A549 (cell line): ENCODE measurements at regions not wholly inside any gene's neighbourhood (a gene's known extent, or its start where the extent isn't known, plus 50 kb on each side); places are given as distances from the start of the nearest gene placed in this dataset.

ENCODE experiments used
- ATAC-seq, 2 experiments: fragments of 200-7000 bp in 1 of 2; fragments of >200 bp in 1 of 2; cut with Nextera tagmentation in 1 of 2; cut with Tn5 transposase in 1 of 2; 3 replicates each; pipeline versions ENCODE4 v1.8.0 to v1.9.1; 2018 to 2020; ENCODE audit warnings: mild to moderate bottlenecking in 1 of 2, moderate library complexity in 1 of 2
- CTCF ChIA-PET: fragments of 300-600 bp; sonication (Branson Sonifier 250); formaldehyde crosslinking; extraction: SDS; loops from one replicate; lab custom pipeline; 2021; ENCODE audit warnings: antibody characterized with exemption, inconsistent platforms; lab: Yijun Ruan, JAX
- POLR2A ChIA-PET: fragments of 350-600 bp; formaldehyde crosslinking; extraction: SDS; loops from one replicate; lab custom pipeline; 2021; ENCODE audit warnings: antibody characterized with exemption, inconsistent platforms; lab: Yijun Ruan, JAX
- DNase-seq, 2 experiments: peaks; one replicate each; pipeline versions ENCODE4 v3.0.0 to v3.0.0-alpha.2; 2011 to 2016; ENCODE audit warnings: low read depth in 1 of 2, low spot score in 1 of 2
- FAIRE-seq: peaks from 2 replicates; lab custom pipeline; 2011; peaks lifted over from hg19 to GRCh38; lab: Jason Lieb, UNC
- H3K27ac ChIP-seq, 2 experiments: fragments of >200 bp; sonication (Bioruptor Twin); formaldehyde crosslinking; 3 replicates each; pipeline ENCODE4 v1.5.1; 2016 to 2017
- H3K4me1 ChIP-seq: fragments of >200 bp; sonication (Bioruptor Twin); formaldehyde crosslinking; 3 replicates; pipeline ENCODE4 v1.6.1; 2016
- H3K4me2 ChIP-seq: fragments of >200 bp; sonication (Bioruptor Twin); formaldehyde crosslinking; 3 replicates; pipeline ENCODE4 v1.6.1; 2016
- H3K4me3 ChIP-seq: fragments of >200 bp; sonication (Bioruptor Twin); formaldehyde crosslinking; 3 replicates; pipeline ENCODE4 v1.5.1; 2016
- H3K9me3 ChIP-seq: fragments of >200 bp; sonication (Bioruptor Twin); formaldehyde crosslinking; 3 replicates; pipeline ENCODE4 v1.6.1; 2016
- ATOH8 ChIP-seq: fragments of 250-450 bp; sonication (Bioruptor Pico); IDR thresholded peaks from 2 replicates; pipeline ENCODE4 v1.5.0; 2020; ENCODE audit warnings: low read depth, mild to moderate bottlenecking, moderate library complexity
- CEBPB ChIP-seq, 2 experiments: fragments of >200 bp in 1 of 2; sonication (Bioruptor Twin) in 1 of 2; formaldehyde crosslinking in 1 of 2; IDR thresholded peaks; 2 replicates each; pipeline ENCODE4 v1.6.1; 2012 to 2016
- FOSB ChIP-seq: fragments of 250-450 bp; sonication (Bioruptor Pico); IDR thresholded peaks from 2 replicates; pipeline ENCODE4 v1.5.0; 2020; ENCODE audit warnings: mild to moderate bottlenecking, moderate library complexity
- GATA3 ChIP-seq: IDR thresholded peaks from 2 replicates; pipeline ENCODE4 v1.6.1; 2012; ENCODE audit warnings: borderline replicate concordance
- HOXB13 ChIP-seq: fragments of 250-450 bp; sonication (Bioruptor Pico); IDR thresholded peaks from 2 replicates; pipeline ENCODE4 v1.5.0; 2020; ENCODE audit warnings: low read depth, mild to moderate bottlenecking, moderate library complexity
- HOXB5 ChIP-seq: fragments of 250-450 bp; sonication (Bioruptor Pico); IDR thresholded peaks from 2 replicates; pipeline ENCODE4 v1.5.0; 2020; ENCODE audit warnings: mild to moderate bottlenecking, moderate library complexity
- JUN ChIP-seq, 2 experiments: fragments of >200 bp; sonication (Bioruptor Twin); formaldehyde crosslinking; IDR thresholded peaks; 2 replicates in 1 of 2; 3 replicates in 1 of 2; pipeline ENCODE4 v1.6.1; 2016 to 2017
- KDM1A ChIP-seq: fragments of 200-600 bp; sonication (generic); IDR thresholded peaks from 2 replicates; pipeline ENCODE4 v1.6.1; 2016; ENCODE audit warnings: low read depth, mild to moderate bottlenecking
- MAFK ChIP-seq: fragments of 450-650 bp; IDR thresholded peaks from 2 replicates; pipeline ENCODE4 v1.6.1; 2014; ENCODE audit not compliant: partially characterized antibody
- MYC ChIP-seq: IDR thresholded peaks from 2 replicates; pipeline ENCODE4 v1.6.1; 2012; ENCODE audit warnings: mild to moderate bottlenecking, inconsistent platforms, low read length, improper control_type of control experiment, borderline replicate concordance
- NPAS2 ChIP-seq: fragments of 250-450 bp; sonication (Bioruptor Pico); IDR thresholded peaks from 2 replicates; pipeline ENCODE4 v1.8.0; 2022; ENCODE audit warnings: mild to moderate bottlenecking, moderate library complexity, borderline replicate concordance
- POLR2AphosphoS2 ChIP-seq: conservative IDR thresholded peaks from 2 replicates; pipeline ENCODE4 v1.6.1; 2012; ENCODE audit warnings: low read length, improper control_type of control experiment, inconsistent platforms
- REST ChIP-seq: fragments of 200-600 bp; sonication (generic); IDR thresholded peaks from 2 replicates; pipeline ENCODE4 v1.6.1; 2016; ENCODE audit warnings: antibody characterized with exemption, mild to moderate bottlenecking, moderate library complexity
- RFX5 ChIP-seq: fragments of 450-650 bp; IDR thresholded peaks from 2 replicates; pipeline ENCODE4 v1.7.1; 2014; ENCODE audit warnings: antibody characterized with exemption, mild to moderate bottlenecking, moderate library complexity
- SREBF2 ChIP-seq: fragments of 450-650 bp; IDR thresholded peaks from 2 replicates; pipeline ENCODE4 v1.6.1; 2014; ENCODE audit warnings: mild to moderate bottlenecking, moderate library complexity
- ZFP36 ChIP-seq: fragments of 450-650 bp; IDR thresholded peaks from 2 replicates; pipeline ENCODE4 v1.6.1; 2014; ENCODE audit warnings: borderline replicate concordance; ENCODE audit not compliant: partially characterized antibody
- WGBS: methylation state at CpG from one replicate; pipeline ENCODE4 v1.1.6; 2017; ENCODE audit errors: missing lambda C conversion rate; 5-methylcytosine and 5-hydroxymethylcytosine counted together
- TF ChIP-seq, protein P1 (sequence below): fragments of 150-350 bp; IDR thresholded peaks from 2 replicates; pipeline ENCODE4 v1.6.1; 2014; ENCODE audit warnings: low read depth, mild to moderate bottlenecking, low read length
- TF ChIP-seq, protein P2 (sequence below): fragments of 250-450 bp; sonication (Bioruptor Pico); IDR thresholded peaks from 2 replicates; pipeline ENCODE4 v1.5.0; 2021; ENCODE audit warnings: mild to moderate bottlenecking, moderate library complexity, borderline replicate concordance
- TF ChIP-seq, protein P3 (sequence below): fragments of >200 bp; sonication (Bioruptor Twin); formaldehyde crosslinking; IDR thresholded peaks from 3 replicates; pipeline ENCODE4 v1.5.1; 2016
- TF ChIP-seq, protein P4 (sequence below): fragments of 450-650 bp; IDR thresholded peaks from 2 replicates; pipeline ENCODE4 v1.6.1; 2014; ENCODE audit warnings: antibody characterized with exemption

DNA sequence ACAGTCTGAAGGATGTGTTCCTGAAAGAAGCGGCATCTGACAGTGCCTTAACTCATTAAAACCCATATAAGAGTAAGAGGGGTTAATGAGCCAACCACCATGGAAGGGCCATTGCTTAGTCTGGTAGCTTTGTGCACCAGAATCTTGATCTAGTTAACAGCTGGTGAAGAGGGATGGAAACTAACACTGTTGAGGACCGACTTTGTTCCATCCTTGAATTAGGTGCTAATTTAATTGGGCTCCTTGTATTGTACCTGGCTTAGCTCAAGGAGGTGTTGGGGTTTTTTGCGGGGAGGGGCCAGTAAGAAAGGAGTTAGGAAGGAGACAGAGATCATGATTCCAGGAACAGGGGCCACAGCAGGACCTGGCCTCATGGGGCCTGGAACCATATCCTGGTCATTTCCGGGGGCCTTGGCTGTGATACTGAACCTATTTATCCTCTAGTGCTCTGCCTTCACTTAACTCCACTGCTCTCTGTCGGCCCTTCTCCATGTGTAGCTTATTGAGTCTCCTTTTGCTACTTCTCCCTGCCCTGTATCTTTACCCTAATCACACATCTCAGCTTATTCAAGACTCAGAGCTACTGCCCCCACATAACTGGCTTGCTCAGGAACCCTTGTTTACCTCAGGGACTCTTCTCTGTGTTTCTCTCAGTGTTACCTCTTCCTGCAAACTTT, 93.0 kb downstream of the RPL22L1 start:
- DNase-seq, result no peak
- no peak for FAIRE-seq
- no peaks in the 10 kb centered on the region for H3K4me1 ChIP-seq
- WGBS, result 53% methylated on average over 5 of the region's 5 CpGs
- TF ChIP-seq MAFK (no peak), REST (no peak), SREBF2 (no peak), CEBPB (IDR thresholded peaks at IDR 0.05) (no peak), FOSB (CRISPR knock-in tag) (no peak), RFX5 (no peak), GATA3 (no peak), KDM1A (no peak), JUN (IDR thresholded peaks at IDR 0.05) (no peak), POLR2AphosphoS2 (no peak), HOXB5 (CRISPR knock-in tag) (no peak)
- TF ChIP-seq, protein P1, sequence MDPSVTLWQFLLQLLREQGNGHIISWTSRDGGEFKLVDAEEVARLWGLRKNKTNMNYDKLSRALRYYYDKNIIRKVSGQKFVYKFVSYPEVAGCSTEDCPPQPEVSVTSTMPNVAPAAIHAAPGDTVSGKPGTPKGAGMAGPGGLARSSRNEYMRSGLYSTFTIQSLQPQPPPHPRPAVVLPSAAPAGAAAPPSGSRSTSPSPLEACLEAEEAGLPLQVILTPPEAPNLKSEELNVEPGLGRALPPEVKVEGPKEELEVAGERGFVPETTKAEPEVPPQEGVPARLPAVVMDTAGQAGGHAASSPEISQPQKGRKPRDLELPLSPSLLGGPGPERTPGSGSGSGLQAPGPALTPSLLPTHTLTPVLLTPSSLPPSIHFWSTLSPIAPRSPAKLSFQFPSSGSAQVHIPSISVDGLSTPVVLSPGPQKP, result no peak
- TF ChIP-seq, protein P2, sequence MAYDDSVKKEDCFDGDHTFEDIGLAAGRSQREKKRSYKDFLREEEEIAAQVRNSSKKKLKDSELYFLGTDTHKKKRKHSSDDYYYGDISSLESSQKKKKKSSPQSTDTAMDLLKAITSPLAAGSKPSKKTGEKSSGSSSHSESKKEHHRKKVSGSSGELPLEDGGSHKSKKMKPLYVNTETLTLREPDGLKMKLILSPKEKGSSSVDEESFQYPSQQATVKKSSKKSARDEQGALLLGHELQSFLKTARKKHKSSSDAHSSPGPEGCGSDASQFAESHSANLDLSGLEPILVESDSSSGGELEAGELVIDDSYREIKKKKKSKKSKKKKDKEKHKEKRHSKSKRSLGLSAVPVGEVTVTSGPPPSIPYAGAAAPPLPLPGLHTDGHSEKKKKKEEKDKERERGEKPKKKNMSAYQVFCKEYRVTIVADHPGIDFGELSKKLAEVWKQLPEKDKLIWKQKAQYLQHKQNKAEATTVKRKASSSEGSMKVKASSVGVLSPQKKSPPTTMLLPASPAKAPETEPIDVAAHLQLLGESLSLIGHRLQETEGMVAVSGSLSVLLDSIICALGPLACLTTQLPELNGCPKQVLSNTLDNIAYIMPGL (CRISPR knock-in tag), result no peak
- no peak overlapping the region for H3K27ac ChIP-seq
- H3K4me2 ChIP-seq, result no peak overlapping the region
- no peak overlapping the region for H3K4me3 ChIP-seq
- CTCF ChIA-PET, result interaction anchor here (0.9 to 1.1 kb wide), 2 partner anchors 9 to 10 kb away, joined by 3 to 4 read pairs; no protein-coding TSS in a partner anchor
- POLR2A ChIA-PET, result no interaction called here
- no peaks in the 10 kb centered on the region for H3K9me3 ChIP-seq
- no peak for ATAC-seq

- POLR2A ChIA-PET, result no interaction called here
- ATAC-seq, result no peak
- TF ChIP-seq ZFP36 (no peak), MYC (no peak), HOXB13 (CRISPR knock-in tag) (no peak), REST (no peak), ATOH8 (no peak), NPAS2 (CRISPR knock-in tag) (no peak)
- TF ChIP-seq, protein P3, sequence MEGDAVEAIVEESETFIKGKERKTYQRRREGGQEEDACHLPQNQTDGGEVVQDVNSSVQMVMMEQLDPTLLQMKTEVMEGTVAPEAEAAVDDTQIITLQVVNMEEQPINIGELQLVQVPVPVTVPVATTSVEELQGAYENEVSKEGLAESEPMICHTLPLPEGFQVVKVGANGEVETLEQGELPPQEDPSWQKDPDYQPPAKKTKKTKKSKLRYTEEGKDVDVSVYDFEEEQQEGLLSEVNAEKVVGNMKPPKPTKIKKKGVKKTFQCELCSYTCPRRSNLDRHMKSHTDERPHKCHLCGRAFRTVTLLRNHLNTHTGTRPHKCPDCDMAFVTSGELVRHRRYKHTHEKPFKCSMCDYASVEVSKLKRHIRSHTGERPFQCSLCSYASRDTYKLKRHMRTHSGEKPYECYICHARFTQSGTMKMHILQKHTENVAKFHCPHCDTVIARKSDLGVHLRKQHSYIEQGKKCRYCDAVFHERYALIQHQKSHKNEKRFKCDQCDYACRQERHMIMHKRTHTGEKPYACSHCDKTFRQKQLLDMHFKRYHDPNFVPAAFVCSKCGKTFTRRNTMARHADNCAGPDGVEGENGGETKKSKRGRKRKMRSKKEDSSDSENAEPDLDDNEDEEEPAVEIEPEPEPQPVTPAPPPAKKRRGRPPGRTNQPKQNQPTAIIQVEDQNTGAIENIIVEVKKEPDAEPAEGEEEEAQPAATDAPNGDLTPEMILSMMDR, result no peak
- TF ChIP-seq, protein P4, sequence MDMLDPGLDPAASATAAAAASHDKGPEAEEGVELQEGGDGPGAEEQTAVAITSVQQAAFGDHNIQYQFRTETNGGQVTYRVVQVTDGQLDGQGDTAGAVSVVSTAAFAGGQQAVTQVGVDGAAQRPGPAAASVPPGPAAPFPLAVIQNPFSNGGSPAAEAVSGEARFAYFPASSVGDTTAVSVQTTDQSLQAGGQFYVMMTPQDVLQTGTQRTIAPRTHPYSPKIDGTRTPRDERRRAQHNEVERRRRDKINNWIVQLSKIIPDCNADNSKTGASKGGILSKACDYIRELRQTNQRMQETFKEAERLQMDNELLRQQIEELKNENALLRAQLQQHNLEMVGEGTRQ, result no peak
These were observed 96.1 kb downstream of the RPL22L1 start for GRCh38 chr3:170773682-170774425.

More at GRCh38 chr3:170773682-170774425, 96.1 kb downstream of the RPL22L1 start:
- WGBS, result 55% methylated on average over 4 of the region's 4 CpGs
- H3K4me1 ChIP-seq, result no peaks in the 10 kb centered on the region
- no peak overlapping the region for H3K4me2 ChIP-seq
- DNase-seq, result no peak
- no peak for FAIRE-seq
- H3K27ac ChIP-seq, result no peak overlapping the region
- no peak overlapping the region for H3K4me3 ChIP-seq
- CTCF ChIA-PET, result no interaction called here
- no peaks in the 10 kb centered on the region for H3K9me3 ChIP-seq
